PC-3 (cell line): ENCODE measurements at regions not wholly inside any gene's neighbourhood (a gene's known extent, or its start where the extent isn't known, plus 50 kb on each side); places are given as distances from the start of the nearest gene placed in this dataset.
"Not testable (repeated sequence)": the region's sequence is repeated elsewhere in the genome, so short reads cannot be mapped to it uniquely, and the experiment has no call there.

ENCODE experiments used
- CTCF ChIP-seq: fragments of 300-600 bp; sonication (generic); conservative IDR thresholded peaks from 2 replicates; pipeline ENCODE4 v1.5.1; 2017; ENCODE audit warnings: antibody characterized with exemption, low read depth, mild to moderate bottlenecking, low read length
- EZH2 ChIP-seq: fragments of 300-600 bp; sonication (generic); IDR thresholded peaks from one replicate; pipeline ENCODE4 v1.6.1; 2017; ENCODE audit warnings: antibody characterized with exemption, mild to moderate bottlenecking, low read length; ENCODE audit not compliant: unreplicated experiment

- TF ChIP-seq CTCF, EZH2: not testable (repeated sequence)
These were observed 89.4 kb downstream of the MALL start for GRCh38 chr2:110026126-110026785.
